B cell (primary cell): ENCODE measurements at regions not wholly inside any gene's neighbourhood (a gene's known extent, or its start where the extent isn't known, plus 50 kb on each side); places are given as distances from the start of the nearest gene placed in this dataset.

ENCODE experiments used
- ATAC-seq: fragments of 200-7000 bp; cut with Tn5 transposase; one replicate; pipeline ENCODE4 v1.10.0; 2021; ENCODE audit warnings: low read depth, mild to moderate bottlenecking, moderate number of reproducible peaks, moderate library complexity
- CTCF ChIA-PET: fragments of 350-600 bp; sonication (Branson Sonifier 250); formaldehyde crosslinking; loops from one replicate; lab custom pipeline; 2021; ENCODE audit warnings: antibody characterized with exemption, inconsistent platforms; lab: Charles Lee
- POLR2A ChIA-PET: fragments of 350-600 bp; sonication (Branson Sonifier 250); formaldehyde crosslinking; loops from one replicate; lab custom pipeline; 2021; ENCODE audit warnings: antibody characterized with exemption; lab: Charles Lee
- DNase-seq: peaks from one replicate; pipeline ENCODE4 v3.0.0; 2013
- H2AFZ ChIP-seq: 2 replicates; pipeline ENCODE4 v1.6.1; 2012; ENCODE audit warnings: mild to moderate bottlenecking, low read depth, low read length; ENCODE audit not compliant: insufficient read depth, poor library complexity, severe bottlenecking
- H3K27ac ChIP-seq, 2 donors: 1 replicate in 1 of 2; 2 replicates in 1 of 2; pipeline ENCODE4 v1.5.1; 2012 to 2013; ENCODE audit warnings: low read length in 2 of 2, mild to moderate bottlenecking in 2 of 2, moderate library complexity in 1 of 2
- H3K27me3 ChIP-seq, 4 experiments: fragments of 200-600 bp in 1 of 4; sonication (generic) in 1 of 4; replicated peaks in 1 of 4; 1 replicate in 2 of 4; 2 replicates in 2 of 4; pipeline versions ENCODE4 v1.6.1 to v1.7.0; 2013 to 2016; ENCODE audit warnings: low read length in 3 of 4, mild to moderate bottlenecking in 2 of 4, mixed read lengths in 1 of 4, moderate library complexity in 1 of 4; ENCODE audit not compliant: insufficient read depth in 4 of 4, control insufficient read depth in 3 of 4; ENCODE audit errors: control extremely low read depth in 1 of 4
- H3K36me3 ChIP-seq, 2 experiments: replicated peaks in 1 of 2; 1 replicate in 1 of 2; 2 replicates in 1 of 2; pipeline versions ENCODE4 v1.6.1 to v1.7.1; 2013; ENCODE audit warnings: low read length in 1 of 2; ENCODE audit not compliant: insufficient read depth in 2 of 2, control insufficient read depth in 1 of 2; ENCODE audit errors: control extremely low read depth in 1 of 2, extremely low read depth in 1 of 2
- H3K4me1 ChIP-seq, 2 donors: fragments of 200-600 bp in 1 of 2; sonication (generic) in 1 of 2; 1 replicate in 1 of 2; 2 replicates in 1 of 2; pipeline versions ENCODE4 v1.5.1 to v1.6.1; 2013 to 2017; ENCODE audit warnings: low read length in 2 of 2; ENCODE audit not compliant: control insufficient read depth in 2 of 2, insufficient read depth in 2 of 2
- H3K4me2 ChIP-seq: replicated peaks from 2 replicates; pipeline ENCODE3; 2012; ENCODE audit warnings: mild to moderate bottlenecking, low read depth, low read length; ENCODE audit not compliant: poor library complexity, severe bottlenecking
- H3K4me3 ChIP-seq, 5 experiments: fragments of 200-600 bp in 1 of 5; sonication (generic) in 1 of 5; 1 replicate in 3 of 5; 2 replicates in 2 of 5; pipeline versions ENCODE4 v1.5.1 to v1.7.0; 2011 to 2016; ENCODE audit warnings: low read length in 4 of 5, mild to moderate bottlenecking in 4 of 5, low read depth in 2 of 5, control low read depth in 1 of 5, moderate library complexity in 1 of 5; ENCODE audit not compliant: insufficient read depth in 1 of 5; ENCODE audit errors: control extremely low read depth in 1 of 5, extremely low read depth in 1 of 5
- H3K79me2 ChIP-seq: fragments of 200-600 bp; sonication (generic); one replicate; pipeline ENCODE4 v1.6.0; 2016; ENCODE audit warnings: low read length; ENCODE audit not compliant: control insufficient read depth, insufficient read depth
- H3K9ac ChIP-seq: fragments of 200-600 bp; sonication (generic); 2 replicates; pipeline ENCODE4 v1.6.1; 2017; ENCODE audit warnings: mild to moderate bottlenecking, low read length, moderate library complexity
- H3K9me3 ChIP-seq, 3 donors: one replicate each; pipeline versions ENCODE4 v1.6.1 to v1.7.1; 2013; ENCODE audit warnings: low read length in 2 of 3; ENCODE audit not compliant: control insufficient read depth in 2 of 3, insufficient read depth in 1 of 3; ENCODE audit errors: control extremely low read depth in 1 of 3
- H4K20me1 ChIP-seq: 2 replicates; pipeline ENCODE4 v1.6.0; 2012; ENCODE audit warnings: mild to moderate bottlenecking, low read length; ENCODE audit not compliant: insufficient read depth, control insufficient read depth, poor library complexity, severe bottlenecking
- H3K27ac Mint-ChIP-seq: one replicate; pipeline ENCODE4 v1.8.0; 2021; ENCODE audit warnings: mixed read lengths
- H3K27me3 Mint-ChIP-seq: one replicate; pipeline ENCODE4 v1.8.0; 2021; ENCODE audit warnings: mixed read lengths
- H3K4me1 Mint-ChIP-seq: one replicate; pipeline ENCODE4 v1.8.0; 2021; ENCODE audit warnings: mixed read lengths
- H3K4me3 Mint-ChIP-seq: one replicate; pipeline ENCODE4 v1.8.0; 2021; ENCODE audit warnings: mixed read lengths
- H3K9me3 Mint-ChIP-seq: one replicate; pipeline ENCODE4 v1.8.0; 2022; ENCODE audit warnings: mixed read lengths; ENCODE audit not compliant: insufficient read depth
- EZH2 ChIP-seq: IDR thresholded peaks from 2 replicates; pipeline ENCODE4 v1.6.1; 2012; ENCODE audit warnings: borderline replicate concordance, low read depth, mild to moderate bottlenecking, moderate library complexity, low read length; ENCODE audit not compliant: insufficient read depth, poor library complexity, severe bottlenecking
- WGBS: methylation state at CpG from one replicate; pipeline ENCODE4 v1.1.5; 2013; ENCODE audit warnings: missing lambda C conversion rate; ENCODE audit not compliant: insufficient coverage; 5-methylcytosine and 5-hydroxymethylcytosine counted together
- intact Hi-C: fragments of 100-400 bp; cut with micrococcal nuclease; formaldehyde crosslinking; loops from one replicate; pipeline ENCODE4 v1.10.0; 2022
- TF ChIP-seq, protein P1 (sequence below): fragments of 200-600 bp; IDR thresholded peaks from one replicate; pipeline ENCODE4 v1.8.0; 2022; ENCODE audit warnings: antibody characterized with exemption, mild to moderate bottlenecking

DNA sequence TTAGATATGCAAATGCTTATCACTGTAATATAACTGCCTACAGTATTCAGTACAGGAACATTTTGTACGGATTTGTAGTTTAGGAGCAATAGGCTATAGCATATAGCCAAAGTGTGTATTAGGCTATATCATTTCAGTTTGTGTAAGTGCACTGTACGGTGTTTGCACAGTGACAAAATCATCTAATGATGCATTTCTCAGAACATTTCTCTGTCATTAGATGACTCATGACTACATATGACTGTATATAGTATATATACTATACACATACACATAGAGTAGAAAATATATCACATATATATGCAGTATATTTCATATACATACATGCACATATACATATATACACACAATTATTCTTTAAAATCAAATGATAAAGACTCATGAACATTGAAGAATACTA lies 158.4 kb downstream of the PTCHD4 start:
- Mint-ChIP-seq H3K9me3 (no peaks in the 10 kb centered on the region), H3K27me3 (no peaks in the 10 kb centered on the region), H3K4me1 (no peaks in the 10 kb centered on the region), H3K27ac (no peak overlapping the region), H3K4me3 (no peak overlapping the region)
- CTCF ChIA-PET, result no interaction called here
- TF ChIP-seq, protein P1, sequence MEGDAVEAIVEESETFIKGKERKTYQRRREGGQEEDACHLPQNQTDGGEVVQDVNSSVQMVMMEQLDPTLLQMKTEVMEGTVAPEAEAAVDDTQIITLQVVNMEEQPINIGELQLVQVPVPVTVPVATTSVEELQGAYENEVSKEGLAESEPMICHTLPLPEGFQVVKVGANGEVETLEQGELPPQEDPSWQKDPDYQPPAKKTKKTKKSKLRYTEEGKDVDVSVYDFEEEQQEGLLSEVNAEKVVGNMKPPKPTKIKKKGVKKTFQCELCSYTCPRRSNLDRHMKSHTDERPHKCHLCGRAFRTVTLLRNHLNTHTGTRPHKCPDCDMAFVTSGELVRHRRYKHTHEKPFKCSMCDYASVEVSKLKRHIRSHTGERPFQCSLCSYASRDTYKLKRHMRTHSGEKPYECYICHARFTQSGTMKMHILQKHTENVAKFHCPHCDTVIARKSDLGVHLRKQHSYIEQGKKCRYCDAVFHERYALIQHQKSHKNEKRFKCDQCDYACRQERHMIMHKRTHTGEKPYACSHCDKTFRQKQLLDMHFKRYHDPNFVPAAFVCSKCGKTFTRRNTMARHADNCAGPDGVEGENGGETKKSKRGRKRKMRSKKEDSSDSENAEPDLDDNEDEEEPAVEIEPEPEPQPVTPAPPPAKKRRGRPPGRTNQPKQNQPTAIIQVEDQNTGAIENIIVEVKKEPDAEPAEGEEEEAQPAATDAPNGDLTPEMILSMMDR, result no peak
- no peak for TF ChIP-seq EZH2
- Histone ChIP-seq H4K20me1 (no peaks in the 10 kb centered on the region), H3K36me3 (no peaks in the 10 kb centered on the region), H3K27ac (no peak overlapping the region), H2AFZ (no peak overlapping the region), H3K79me2 (no peaks in the 10 kb centered on the region), H3K27me3 (no peaks in the 10 kb centered on the region), H3K4me3 (no peak overlapping the region), H3K4me2 (no peak overlapping the region), H3K4me1 (no peaks in the 10 kb centered on the region), H3K9ac (no peak overlapping the region), H3K9me3 (no peaks in the 10 kb centered on the region)
- ATAC-seq (no peak), DNase-seq (no peak)
- WGBS, result no CpG with 5 or more reads among the region's 2 CpGs
- POLR2A ChIA-PET, result no interaction called here
- intact Hi-C loops, result no loop called here

DNA sequence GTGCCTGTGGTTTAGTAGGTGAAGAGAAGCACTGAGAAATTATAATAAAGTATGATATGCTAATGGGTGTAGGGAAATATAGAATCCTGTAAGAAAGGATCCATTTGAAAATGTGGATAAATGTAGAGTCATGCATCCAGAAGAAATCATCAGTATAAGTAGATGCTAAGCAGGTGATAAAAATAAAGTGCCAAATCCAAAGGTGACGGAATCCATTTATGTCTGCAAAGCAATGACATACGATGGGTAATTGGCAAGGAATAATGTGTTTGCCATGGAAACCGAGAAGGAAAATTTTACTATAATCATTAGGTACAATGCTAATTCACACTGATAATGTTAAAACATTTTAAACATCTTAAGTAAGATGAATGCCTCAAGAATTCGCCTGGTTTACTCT lies 163.0 kb downstream of the OPN5 start:
- H3K36me3 ChIP-seq, result no peaks in the 10 kb centered on the region
- ChIA-PET POLR2A (no interaction called here), CTCF (no interaction called here)
- H3K27me3 ChIP-seq, result no peaks in the 10 kb centered on the region
- intact Hi-C loops, result no loop called here
- Mint-ChIP-seq H3K9me3 (no peaks in the 10 kb centered on the region), H3K27ac (no peak overlapping the region), H3K27me3 (no peaks in the 10 kb centered on the region), H3K4me1 (no peaks in the 10 kb centered on the region), H3K4me3 (no peak overlapping the region)
- TF ChIP-seq EZH2, result no peak
- TF ChIP-seq, protein P1, result no peak
- no peak overlapping the region for H3K4me3 ChIP-seq
- no peak overlapping the region for H3K27ac ChIP-seq
- no peak overlapping the region for H3K9ac ChIP-seq
- H3K9me3 ChIP-seq, result peaks cover 0 to 4% (median 0%) of the 10 kb centered on the region in 3 donors
- no peaks in the 10 kb centered on the region for H4K20me1 ChIP-seq
- no peak overlapping the region for H3K4me2 ChIP-seq
- H3K4me1 ChIP-seq, result no peaks in the 10 kb centered on the region
- no peaks in the 10 kb centered on the region for H3K79me2 ChIP-seq
- no peak for ATAC-seq
- H2AFZ ChIP-seq, result no peak overlapping the region
- no CpG with 5 or more reads among the region's 4 CpGs for WGBS
- DNase-seq, result no peak
